Inferior parietal cortex (tissue), 1 donor: ENCODE measurements at regions not wholly inside any gene's neighbourhood (a gene's known extent, or its start where the extent isn't known, plus 50 kb on each side); places are given as distances from the start of the nearest gene placed in this dataset.

Experiments used
- DNase-seq: peaks from one replicate; pipeline ENCODE4 v3.0.0-alpha.2; 2016; ENCODE audit errors: extremely low spot score

- peak; percentile 70 for DNase-seq
Observed at GRCh38 chr18:34592961-34593382, 117.1 kb upstream of the DTNA start.

- peak; percentile 41 for DNase-seq
Observed at GRCh38 chr18:34594266-34594665, 115.8 kb upstream of the DTNA start.

- DNase-seq = no peak
Observed at GRCh38 chr18:34595690-34596089, 114.4 kb upstream of the DTNA start.

- DNase-seq = no peak
Observed at GRCh38 chr18:34598120-34598635, 111.9 kb upstream of the DTNA start.

GRCh38 chr18:34600158-34600557 is 109.9 kb upstream of the DTNA start:
- DNase-seq = no peak

GRCh38 chr18:34600874-34601656 is 109.0 kb upstream of the DTNA start:
- no peak for DNase-seq

GRCh38 chr18:34604591-34604990 is 105.5 kb upstream of the DTNA start:
- DNase-seq = no peak

- DNase-seq = no peak
Observed at GRCh38 chr18:34606851-34607250, 103.2 kb upstream of the DTNA start.

GRCh38 chr18:34608064-34608463 is 102.0 kb upstream of the DTNA start:
- no peak for DNase-seq

GRCh38 chr18:34609986-34610648 is 100.0 kb upstream of the DTNA start:
- no peak for DNase-seq

- DNase-seq = no peak
Observed at GRCh38 chr18:34611904-34612303, 98.2 kb upstream of the DTNA start.

GRCh38 chr18:34620258-34620861 is 89.7 kb upstream of the DTNA start:
- no peak for DNase-seq

- no peak for DNase-seq
Observed at GRCh38 chr18:34623557-34623956, 86.5 kb upstream of the DTNA start.

GRCh38 chr18:34624551-34624950 is 85.5 kb upstream of the DTNA start:
- DNase-seq = no peak

GRCh38 chr18:34626404-34627136 is 83.5 kb upstream of the DTNA start:
- DNase-seq = no peak

GRCh38 chr18:34627137-34627920 is 82.8 kb upstream of the DTNA start:
- no peak for DNase-seq

GRCh38 chr18:34631093-34631966 is 78.8 kb upstream of the DTNA start:
- no peak for DNase-seq

GRCh38 chr18:34632321-34632720 is 77.8 kb upstream of the DTNA start:
- DNase-seq = no peak

- no peak for DNase-seq
Observed at GRCh38 chr18:34633368-34633767, 76.7 kb upstream of the DTNA start.

GRCh38 chr18:34637094-34637801 is 72.8 kb upstream of the DTNA start:
- no peak for DNase-seq
